Lower leg skin (tissue), 3 donors: ENCODE measurements at regions not wholly inside any gene's neighbourhood (a gene's known extent, or its start where the extent isn't known, plus 50 kb on each side); places are given as distances from the start of the nearest gene placed in this dataset.

ENCODE experiments used
- CTCF ChIP-seq, 3 donors: fragments of 450-650 bp; IDR thresholded peaks; one replicate each; pipeline ENCODE4 v1.5.1; 2016; ENCODE audit warnings: antibody characterized with exemption in 3 of 3, mild to moderate bottlenecking in 3 of 3, moderate library complexity in 2 of 3
- POLR2A ChIP-seq, 2 donors: fragments of 450-650 bp; IDR thresholded peaks; one replicate each; pipeline ENCODE4 v1.6.1; 2016 to 2017; ENCODE audit warnings: antibody characterized with exemption in 2 of 2, mild to moderate bottlenecking in 1 of 2, moderate library complexity in 1 of 2

GRCh38 chr4:26220696-26221095 is 100.1 kb upstream of the RBPJ start:
- no peak for TF ChIP-seq CTCF (IDR thresholded peaks at IDR 0.05)
- no peak for TF ChIP-seq POLR2A (IDR thresholded peaks at IDR 0.05)
